ENCODE measurements at regions not wholly inside any gene's neighbourhood (a gene's known extent, or its start where the extent isn't known, plus 50 kb on each side); places are given as distances from the start of the nearest gene placed in this dataset.

DNA sequence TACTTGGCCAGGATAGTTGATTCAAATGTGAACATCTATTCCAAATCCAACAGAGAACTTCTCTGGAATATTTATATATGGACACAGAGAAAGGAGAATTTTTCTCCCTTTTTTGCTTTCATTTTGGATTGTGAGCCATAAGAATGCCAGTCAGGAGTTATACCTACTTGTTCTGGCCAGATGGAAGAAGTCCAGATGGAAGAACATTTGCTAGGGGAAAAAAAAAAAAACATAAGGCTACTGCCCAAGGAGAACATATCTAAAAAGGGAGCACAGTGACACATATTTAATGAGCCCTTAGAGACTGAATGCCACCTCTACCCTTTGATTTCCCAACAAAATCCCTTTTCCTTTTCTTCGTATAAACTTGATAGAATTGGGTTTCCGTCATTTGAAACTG lies 61.7 kb upstream of the PPP2R2B start:
- no peaks in the 10 kb centered on the region for H3K9me3 ChIP-seq (ENCODE audit: low read length)
- H2AFZ ChIP-seq (ENCODE audit: low read depth, low read length), result no peak overlapping the region
- no peak overlapping the region for H3K4me3 ChIP-seq (ENCODE audit: low read length)
- H3K36me3 ChIP-seq (ENCODE audit: insufficient read depth, low read length), result no peaks in the 10 kb centered on the region
- H3K4me1 ChIP-seq (ENCODE audit: insufficient read depth, low read length), result peaks cover 11% of the 10 kb centered on the region
- H3K27me3 ChIP-seq (ENCODE audit: insufficient read depth, low read length), result no peaks in the 10 kb centered on the region

DNA sequence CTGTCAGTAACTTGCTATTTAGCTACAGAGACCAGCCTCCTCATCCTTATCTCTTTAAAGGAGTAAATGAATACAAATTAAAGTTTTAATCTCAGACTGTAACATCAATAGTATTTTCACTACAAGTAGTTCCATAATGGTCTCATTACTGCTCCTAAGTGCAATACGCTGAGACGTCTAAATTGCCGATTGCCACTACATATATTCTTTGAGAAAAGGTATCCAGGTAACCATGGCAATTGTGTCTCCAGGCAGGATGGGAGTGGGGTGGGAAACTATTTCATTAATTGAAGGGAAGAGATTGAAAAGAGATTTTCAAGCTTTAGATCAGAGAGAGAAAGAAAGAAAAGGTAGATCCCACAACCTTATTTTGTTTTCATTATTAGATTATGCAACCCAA lies 65.5 kb upstream of the PPP2R2B start:
- no peaks in the 10 kb centered on the region for H3K36me3 ChIP-seq (ENCODE audit: insufficient read depth, low read length)
- H2AFZ ChIP-seq (ENCODE audit: low read depth, low read length), result no peak overlapping the region
- no peaks in the 10 kb centered on the region for H3K9me3 ChIP-seq (ENCODE audit: low read length)
- H3K4me3 ChIP-seq (ENCODE audit: low read length), result no peak overlapping the region
- peaks cover 2% of the 10 kb centered on the region for H3K4me1 ChIP-seq (ENCODE audit: insufficient read depth, low read length)
- no peaks in the 10 kb centered on the region for H3K27me3 ChIP-seq (ENCODE audit: insufficient read depth, low read length)

DNA sequence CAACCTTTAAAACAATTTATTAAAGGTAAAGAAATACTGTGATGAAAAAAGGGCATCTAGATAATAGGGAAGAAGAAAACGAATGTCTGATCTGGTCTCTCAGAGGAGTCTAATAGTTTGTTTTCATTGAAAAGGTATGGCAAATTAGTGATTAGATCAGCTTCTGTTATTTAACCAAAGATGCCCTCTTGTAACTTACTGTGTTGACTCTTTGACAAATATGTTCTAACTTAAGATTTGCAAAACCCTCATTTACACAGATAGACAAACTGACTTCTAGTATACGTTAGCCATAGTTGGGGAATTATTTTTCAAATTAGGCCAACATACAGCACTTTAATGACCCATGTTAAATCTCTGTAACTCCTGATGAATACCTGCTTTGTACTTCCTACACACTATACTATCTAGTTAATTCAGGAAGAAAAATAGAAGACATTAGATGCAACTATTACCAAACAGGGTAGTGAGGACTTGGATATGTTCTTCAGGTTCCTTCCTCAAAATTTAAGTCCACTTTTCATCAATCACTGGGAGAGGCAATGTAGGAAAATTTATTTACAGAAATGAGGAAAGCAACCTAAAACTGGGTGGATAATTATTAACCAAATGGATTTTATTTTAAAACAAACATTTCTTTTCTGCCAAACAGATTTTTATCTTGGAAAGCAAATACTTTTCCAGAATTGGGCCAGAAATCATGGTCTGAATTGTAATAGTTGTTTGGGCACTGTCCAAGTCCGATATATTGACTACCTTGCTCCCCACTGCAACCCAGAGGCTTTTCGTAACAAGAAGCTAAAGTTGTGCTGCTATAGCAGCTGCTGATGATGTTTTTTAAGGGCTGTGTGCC lies 66.4 kb upstream of the PPP2R2B start:
- H2AFZ ChIP-seq (ENCODE audit: low read depth, low read length), result no peak overlapping the region
- no peaks in the 10 kb centered on the region for H3K27me3 ChIP-seq (ENCODE audit: insufficient read depth, low read length)
- H3K9me3 ChIP-seq (ENCODE audit: low read length), result no peaks in the 10 kb centered on the region
- H3K36me3 ChIP-seq (ENCODE audit: insufficient read depth, low read length), result no peaks in the 10 kb centered on the region
- peaks cover 2% of the 10 kb centered on the region for H3K4me1 ChIP-seq (ENCODE audit: insufficient read depth, low read length)
- no peak overlapping the region for H3K4me3 ChIP-seq (ENCODE audit: low read length)

DNA sequence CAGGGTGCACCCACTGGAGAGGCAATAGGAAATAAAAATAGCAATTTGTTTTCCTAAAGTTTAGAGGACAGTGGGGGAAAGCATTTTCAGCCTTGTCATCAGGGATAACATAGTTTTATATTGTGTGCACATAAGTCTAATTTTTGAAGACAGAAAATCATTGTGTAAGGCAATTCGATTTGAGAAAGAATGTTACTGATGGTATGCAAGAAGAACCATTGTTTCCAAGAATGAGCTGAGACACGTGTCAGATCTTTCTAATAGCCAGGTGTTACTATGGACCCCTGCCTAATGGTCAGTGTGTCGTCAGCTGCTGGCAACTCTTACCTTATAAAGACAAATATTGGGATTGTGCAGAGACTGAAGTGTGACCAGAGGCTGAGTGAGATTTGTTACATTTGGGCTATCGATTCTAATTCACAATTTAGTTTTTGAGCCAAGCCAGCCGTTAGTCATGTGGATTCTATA lies 67.1 kb upstream of the PPP2R2B start:
- Histone ChIP-seq H3K4me3 (ENCODE audit: low read length) (no peak overlapping the region), H3K4me1 (ENCODE audit: insufficient read depth, low read length) (peaks cover 2% of the 10 kb centered on the region), H3K27me3 (ENCODE audit: insufficient read depth, low read length) (no peaks in the 10 kb centered on the region)

DNA sequence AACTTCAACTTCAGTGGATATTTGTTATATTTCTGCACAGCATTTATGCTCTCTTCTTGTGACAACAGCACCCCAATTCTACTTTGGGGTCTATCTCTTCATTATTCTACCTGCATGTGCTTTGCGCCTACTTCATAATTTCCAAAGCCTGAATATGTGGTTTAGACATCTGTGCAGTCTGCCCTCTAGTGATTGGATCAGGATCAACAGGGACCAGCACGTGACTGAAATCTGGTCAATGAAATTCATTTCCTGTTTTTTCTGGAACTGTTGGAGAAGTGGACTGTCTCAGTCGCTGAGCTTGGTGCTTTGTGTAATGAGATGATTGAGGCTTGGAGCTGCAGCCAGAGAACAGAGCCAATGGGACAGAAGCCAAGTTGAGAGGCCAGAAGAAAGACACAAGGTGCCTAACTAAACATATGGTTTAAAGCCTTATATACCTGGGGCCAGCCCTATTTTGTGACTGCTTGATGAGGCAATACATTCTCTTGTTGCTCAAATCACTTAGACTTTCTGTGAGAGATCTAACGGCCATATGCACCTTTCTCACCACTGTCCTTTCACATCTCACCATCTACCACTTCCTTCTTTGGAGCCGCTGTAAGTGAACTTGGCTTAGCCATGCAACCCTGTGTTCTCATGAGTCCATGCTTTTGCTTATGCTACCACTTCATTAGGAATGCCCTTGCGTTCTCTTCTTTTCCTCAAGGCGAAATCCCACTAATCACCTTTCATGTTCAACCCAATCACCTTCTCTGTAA lies 68.8 kb upstream of the PPP2R2B start:
- peaks cover 7% of the 10 kb centered on the region for H3K4me1 ChIP-seq (ENCODE audit: insufficient read depth, low read length)
- no peak overlapping the region for H3K4me3 ChIP-seq (ENCODE audit: low read length)
- H3K27me3 ChIP-seq (ENCODE audit: insufficient read depth, low read length), result no peaks in the 10 kb centered on the region

More for the DNA sequence above, 67.1 kb upstream of the PPP2R2B start:
- Histone ChIP-seq H3K9me3 (ENCODE audit: low read length) (no peaks in the 10 kb centered on the region), H2AFZ (ENCODE audit: low read depth, low read length) (no peak overlapping the region), H3K36me3 (ENCODE audit: insufficient read depth, low read length) (no peaks in the 10 kb centered on the region)

DNA sequence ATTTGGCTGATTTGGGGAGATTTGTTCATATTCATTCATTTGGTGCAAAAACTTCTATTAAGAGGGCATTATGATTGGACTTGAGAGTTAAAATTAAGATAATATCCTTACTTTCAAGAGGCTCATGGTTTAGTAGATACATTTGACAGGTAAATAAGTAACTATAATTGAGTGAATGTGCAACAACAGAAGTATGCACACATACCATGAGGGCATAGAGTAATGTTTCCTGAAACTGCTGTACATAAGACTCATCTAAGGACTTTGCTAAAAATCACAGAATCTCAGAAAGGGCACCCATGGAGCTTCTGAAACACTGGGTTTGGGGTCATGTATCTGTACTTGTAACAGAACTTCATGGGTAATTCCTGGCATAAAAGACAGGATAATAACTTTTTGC lies 70.1 kb upstream of the PPP2R2B start:
- H3K9me3 ChIP-seq (ENCODE audit: low read length), result no peaks in the 10 kb centered on the region
- H3K36me3 ChIP-seq (ENCODE audit: insufficient read depth, low read length), result no peaks in the 10 kb centered on the region
- H2AFZ ChIP-seq (ENCODE audit: low read depth, low read length), result no peak overlapping the region
- H3K27me3 ChIP-seq (ENCODE audit: insufficient read depth, low read length), result no peaks in the 10 kb centered on the region
- no peak overlapping the region for H3K4me3 ChIP-seq (ENCODE audit: low read length)
- peaks cover 11% of the 10 kb centered on the region for H3K4me1 ChIP-seq (ENCODE audit: insufficient read depth, low read length)

More for the DNA sequence above, 68.8 kb upstream of the PPP2R2B start:
- Histone ChIP-seq H3K36me3 (ENCODE audit: insufficient read depth, low read length) (no peaks in the 10 kb centered on the region), H3K9me3 (ENCODE audit: low read length) (no peaks in the 10 kb centered on the region), H2AFZ (ENCODE audit: low read depth, low read length) (no peak overlapping the region)

DNA sequence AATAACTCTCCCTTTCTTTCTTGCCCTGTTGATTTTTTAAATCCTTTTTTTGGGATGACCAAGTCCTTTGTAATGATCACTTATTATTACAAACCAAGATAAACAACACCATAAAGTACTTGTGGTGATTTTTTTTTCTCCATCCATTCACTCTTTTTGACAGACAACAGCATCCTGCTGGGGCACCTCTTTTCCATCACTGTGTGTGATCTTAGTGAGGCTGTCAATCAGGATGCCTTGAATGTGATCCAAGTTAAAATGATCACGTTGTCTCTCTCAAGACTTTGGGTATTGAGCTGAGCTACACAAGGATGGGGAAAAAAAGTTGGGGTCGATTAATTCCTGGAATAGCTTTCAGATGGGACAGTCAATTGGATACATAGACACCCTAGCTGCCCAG lies 73.6 kb upstream of the PPP2R2B start:
- Histone ChIP-seq H2AFZ (ENCODE audit: low read depth, low read length) (no peak overlapping the region), H3K4me1 (ENCODE audit: insufficient read depth, low read length) (peaks cover 8% of the 10 kb centered on the region), H3K27me3 (ENCODE audit: insufficient read depth, low read length) (no peaks in the 10 kb centered on the region), H3K4me3 (ENCODE audit: low read length) (no peak overlapping the region), H3K36me3 (ENCODE audit: insufficient read depth, low read length) (no peaks in the 10 kb centered on the region), H3K9me3 (ENCODE audit: low read length) (no peaks in the 10 kb centered on the region)

DNA sequence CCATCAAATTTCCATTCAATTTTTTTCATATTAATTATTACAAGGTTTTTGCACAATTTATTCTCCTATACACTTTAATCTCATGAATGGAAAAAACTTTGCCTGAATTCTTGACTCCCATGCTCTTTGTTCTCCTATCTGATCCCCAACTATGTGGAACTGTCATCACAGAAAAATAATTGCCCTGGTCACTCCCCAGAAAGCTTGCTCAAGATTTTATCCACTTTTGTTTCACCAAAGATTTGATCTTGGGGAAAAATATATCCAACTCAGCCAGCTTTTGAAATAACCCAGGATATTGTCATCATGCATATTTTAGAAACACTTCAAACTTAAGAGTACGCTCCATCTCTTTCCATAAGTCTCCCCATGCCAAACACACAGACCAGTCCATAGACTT lies 77.7 kb upstream of the PPP2R2B start:
- no peak overlapping the region for H3K4me3 ChIP-seq (ENCODE audit: low read length)
- no peaks in the 10 kb centered on the region for H3K36me3 ChIP-seq (ENCODE audit: insufficient read depth, low read length)
- no peak overlapping the region for H2AFZ ChIP-seq (ENCODE audit: low read depth, low read length)
- H3K4me1 ChIP-seq (ENCODE audit: insufficient read depth, low read length), result peaks cover 11% of the 10 kb centered on the region
- no peaks in the 10 kb centered on the region for H3K27me3 ChIP-seq (ENCODE audit: insufficient read depth, low read length)
- no peaks in the 10 kb centered on the region for H3K9me3 ChIP-seq (ENCODE audit: low read length)

DNA sequence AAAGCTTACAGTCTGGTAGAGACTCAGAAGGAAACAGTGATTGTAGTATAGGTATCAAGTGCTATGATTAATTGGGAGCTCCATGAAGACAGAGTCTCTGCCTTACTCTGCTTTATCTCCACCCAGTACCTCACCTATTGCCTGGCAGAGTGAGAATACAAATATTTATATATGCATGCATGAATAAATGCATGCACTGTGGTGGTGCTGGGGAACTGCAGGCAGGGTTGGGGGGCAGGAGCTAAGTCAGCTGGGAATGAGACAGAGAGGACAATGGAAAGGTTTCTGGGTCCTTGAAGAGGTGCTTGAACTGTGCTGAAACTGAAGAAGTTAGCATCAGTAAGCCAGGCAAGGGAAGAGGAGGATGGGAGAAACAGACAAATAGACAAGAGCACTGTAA lies 80.8 kb upstream of the PPP2R2B start:
- no peaks in the 10 kb centered on the region for H3K9me3 ChIP-seq (ENCODE audit: low read length)
- no peak overlapping the region for H3K4me3 ChIP-seq (ENCODE audit: low read length)
- H3K27me3 ChIP-seq (ENCODE audit: insufficient read depth, low read length), result no peaks in the 10 kb centered on the region
- H3K4me1 ChIP-seq (ENCODE audit: insufficient read depth, low read length), result peaks cover 18% of the 10 kb centered on the region
- no peak overlapping the region for H2AFZ ChIP-seq (ENCODE audit: low read depth, low read length)
- H3K36me3 ChIP-seq (ENCODE audit: insufficient read depth, low read length), result no peaks in the 10 kb centered on the region

DNA sequence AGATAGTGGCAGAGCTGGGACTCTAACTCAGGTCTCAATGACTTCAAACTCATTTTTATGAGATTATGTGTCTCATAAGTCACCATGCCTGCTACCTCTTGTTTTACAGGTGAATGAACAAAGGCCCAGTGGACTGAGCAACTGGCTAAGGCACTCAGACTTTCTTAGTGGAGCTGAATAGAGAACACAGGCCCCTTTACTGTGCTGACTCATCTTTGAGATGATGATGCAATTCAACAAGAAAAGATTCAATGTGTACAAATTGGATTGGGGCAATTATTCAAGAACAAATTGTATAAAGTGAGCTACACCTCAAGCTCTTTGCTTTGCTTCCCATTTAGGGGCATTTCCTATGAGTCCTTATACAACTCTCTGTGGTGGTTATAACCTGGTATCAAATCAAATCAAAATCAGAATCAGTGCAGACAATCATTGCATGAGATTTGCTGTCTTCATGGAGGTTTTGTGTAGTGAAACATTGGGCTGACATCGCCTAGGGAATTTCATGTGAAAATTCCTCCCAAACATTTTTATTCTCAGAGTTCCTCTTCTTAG lies 84.3 kb upstream of the PPP2R2B start:
- Histone ChIP-seq H3K4me3 (ENCODE audit: low read length) (no peak overlapping the region), H2AFZ (ENCODE audit: low read depth, low read length) (no peak overlapping the region), H3K27me3 (ENCODE audit: insufficient read depth, low read length) (no peaks in the 10 kb centered on the region), H3K4me1 (ENCODE audit: insufficient read depth, low read length) (peaks cover 24% of the 10 kb centered on the region), H3K36me3 (ENCODE audit: insufficient read depth, low read length) (no peaks in the 10 kb centered on the region), H3K9me3 (ENCODE audit: low read length) (no peaks in the 10 kb centered on the region)

DNA sequence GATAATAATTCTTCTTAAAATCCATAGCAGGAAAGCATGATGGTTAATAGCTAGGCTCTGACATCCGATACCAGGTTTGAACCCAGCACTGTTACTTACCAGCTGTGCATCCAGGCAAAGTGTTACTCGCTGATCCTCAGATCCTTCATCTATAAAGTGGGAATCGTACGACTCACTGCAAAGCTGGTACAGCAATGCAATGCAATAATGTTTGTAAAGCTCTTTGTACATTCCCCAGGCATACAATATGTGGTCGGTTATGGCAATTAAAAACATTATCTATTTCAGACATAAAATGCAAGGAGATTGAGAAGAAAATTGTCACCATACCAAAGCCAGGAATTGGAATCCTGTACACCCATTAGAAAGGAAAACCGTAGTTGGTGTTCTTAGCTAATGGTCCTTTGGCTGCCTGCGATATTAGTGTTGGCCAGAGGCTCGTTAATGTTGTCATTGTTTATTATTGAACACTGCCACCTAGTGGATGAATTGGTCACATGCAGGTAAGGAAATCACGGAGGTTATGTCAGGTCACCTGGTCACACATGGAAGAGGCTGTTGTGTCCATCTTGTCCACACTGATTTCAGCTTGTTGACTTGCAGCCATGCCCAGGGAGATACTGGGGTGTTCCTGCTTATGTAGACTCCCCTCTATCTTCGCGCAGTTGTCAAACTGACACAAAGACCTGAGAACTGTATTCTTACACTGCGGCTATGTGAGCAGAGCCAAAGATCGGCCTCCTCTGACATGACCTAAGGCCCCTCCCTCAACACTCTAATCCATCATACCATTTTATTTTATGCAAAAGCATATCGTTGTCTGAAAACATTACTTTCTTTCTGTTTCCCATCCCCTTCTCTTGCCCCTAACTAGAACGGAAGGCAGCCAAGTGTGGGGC lies 87.5 kb upstream of the PPP2R2B start:
- no peaks in the 10 kb centered on the region for H3K27me3 ChIP-seq (ENCODE audit: insufficient read depth, low read length)
- no peak overlapping the region for H3K4me3 ChIP-seq (ENCODE audit: low read length)
- H3K9me3 ChIP-seq (ENCODE audit: low read length), result no peaks in the 10 kb centered on the region
- H3K36me3 ChIP-seq (ENCODE audit: insufficient read depth, low read length), result no peaks in the 10 kb centered on the region
- peaks cover 21% of the 10 kb centered on the region for H3K4me1 ChIP-seq (ENCODE audit: insufficient read depth, low read length)
- no peak overlapping the region for H2AFZ ChIP-seq (ENCODE audit: low read depth, low read length)

DNA sequence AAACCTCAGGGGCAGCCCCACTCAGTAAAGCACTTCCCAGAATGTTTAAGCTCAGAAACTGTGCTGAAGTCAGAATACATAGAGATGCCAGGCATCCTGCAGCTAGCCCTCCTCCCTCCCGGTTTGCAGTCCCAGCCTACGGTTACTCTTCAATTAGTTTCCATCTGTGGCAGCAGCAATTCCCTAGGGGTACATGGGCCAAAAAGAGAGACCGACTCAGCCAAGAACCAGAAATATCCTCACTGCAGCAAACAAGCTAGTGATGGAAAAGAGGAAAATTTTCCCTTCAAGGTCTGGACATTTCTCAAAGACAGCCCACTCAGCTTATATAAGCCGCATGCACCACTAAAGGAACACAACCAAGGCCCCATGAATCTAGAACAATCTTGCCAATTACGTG lies 89.1 kb upstream of the PPP2R2B start:
- Histone ChIP-seq H3K36me3 (ENCODE audit: insufficient read depth, low read length) (no peaks in the 10 kb centered on the region), H3K9me3 (ENCODE audit: low read length) (no peaks in the 10 kb centered on the region), H3K4me1 (ENCODE audit: insufficient read depth, low read length) (peaks cover 21% of the 10 kb centered on the region), H3K4me3 (ENCODE audit: low read length) (no peak overlapping the region), H2AFZ (ENCODE audit: low read depth, low read length) (no peak overlapping the region), H3K27me3 (ENCODE audit: insufficient read depth, low read length) (no peaks in the 10 kb centered on the region)

Data from neuron (in vitro differentiated cells).